Parathyroid adenoma (tissue), 2 donors: ENCODE measurements at regions not wholly inside any gene's neighbourhood (a gene's known extent, or its start where the extent isn't known, plus 50 kb on each side); places are given as distances from the start of the nearest gene placed in this dataset.

Experiments
- H2AFZ ChIP-seq: fragments of 300-600 bp; sonication (generic); one replicate; pipeline ENCODE4 v1.7.0; 2017; ENCODE audit warnings: antibody characterized with exemption, mild to moderate bottlenecking
- H3K27ac ChIP-seq: fragments of 300-600 bp; sonication (generic); one replicate; pipeline ENCODE4 v1.7.0; 2017
- H3K27me3 ChIP-seq: fragments of 300-600 bp; sonication (generic); one replicate; pipeline ENCODE4 v1.7.0; 2017; ENCODE audit warnings: low read length; ENCODE audit not compliant: control insufficient read depth, insufficient read depth
- H3K36me3 ChIP-seq: fragments of 300-600 bp; sonication (generic); one replicate; pipeline ENCODE4 v1.7.0; 2017; ENCODE audit warnings: low read length; ENCODE audit not compliant: control insufficient read depth, insufficient read depth
- H3K4me1 ChIP-seq: fragments of 300-600 bp; sonication (generic); one replicate; pipeline ENCODE4 v1.7.0; 2017; ENCODE audit warnings: control low read depth
- H3K4me2 ChIP-seq: fragments of 300-600 bp; sonication (generic); one replicate; pipeline ENCODE4 v1.7.0; 2017; ENCODE audit warnings: low read length
- H3K4me3 ChIP-seq: fragments of 300-600 bp; sonication (generic); one replicate; pipeline ENCODE4 v1.7.0; 2017; ENCODE audit warnings: low read depth, low read length
- H3K79me2 ChIP-seq: fragments of 300-600 bp; sonication (generic); one replicate; pipeline ENCODE4 v1.7.0; 2017; ENCODE audit warnings: control low read depth
- H3K9ac ChIP-seq: fragments of 300-600 bp; sonication (generic); one replicate; pipeline ENCODE4 v1.7.0; 2017; ENCODE audit warnings: mild to moderate bottlenecking
- H3K9me3 ChIP-seq: fragments of 300-600 bp; sonication (generic); one replicate; pipeline ENCODE4 v1.7.0; 2017; ENCODE audit warnings: low read length; ENCODE audit not compliant: control insufficient read depth
- TF ChIP-seq, protein P1 (sequence below): fragments of 300-600 bp; sonication (generic); IDR thresholded peaks from one replicate; pipeline ENCODE4 v1.7.0; 2017; ENCODE audit warnings: antibody characterized with exemption, mild to moderate bottlenecking
- donor health status: primary hyperparathyroidism.

GRCh38 chr3:5690904-5691532 lies 503.5 kb downstream of the EDEM1 start:
- Histone ChIP-seq H3K79me2 (no peaks in the 10 kb centered on the region), H3K36me3 (no peaks in the 10 kb centered on the region), H3K4me3 (no peak overlapping the region), H3K4me1 (no peaks in the 10 kb centered on the region), H3K9me3 (no peaks in the 10 kb centered on the region), H3K27me3 (no peaks in the 10 kb centered on the region), H3K4me2 (no peak overlapping the region), H3K9ac (no peak overlapping the region), H2AFZ (no peak overlapping the region), H3K27ac (no peak overlapping the region)
- TF ChIP-seq, protein P1, sequence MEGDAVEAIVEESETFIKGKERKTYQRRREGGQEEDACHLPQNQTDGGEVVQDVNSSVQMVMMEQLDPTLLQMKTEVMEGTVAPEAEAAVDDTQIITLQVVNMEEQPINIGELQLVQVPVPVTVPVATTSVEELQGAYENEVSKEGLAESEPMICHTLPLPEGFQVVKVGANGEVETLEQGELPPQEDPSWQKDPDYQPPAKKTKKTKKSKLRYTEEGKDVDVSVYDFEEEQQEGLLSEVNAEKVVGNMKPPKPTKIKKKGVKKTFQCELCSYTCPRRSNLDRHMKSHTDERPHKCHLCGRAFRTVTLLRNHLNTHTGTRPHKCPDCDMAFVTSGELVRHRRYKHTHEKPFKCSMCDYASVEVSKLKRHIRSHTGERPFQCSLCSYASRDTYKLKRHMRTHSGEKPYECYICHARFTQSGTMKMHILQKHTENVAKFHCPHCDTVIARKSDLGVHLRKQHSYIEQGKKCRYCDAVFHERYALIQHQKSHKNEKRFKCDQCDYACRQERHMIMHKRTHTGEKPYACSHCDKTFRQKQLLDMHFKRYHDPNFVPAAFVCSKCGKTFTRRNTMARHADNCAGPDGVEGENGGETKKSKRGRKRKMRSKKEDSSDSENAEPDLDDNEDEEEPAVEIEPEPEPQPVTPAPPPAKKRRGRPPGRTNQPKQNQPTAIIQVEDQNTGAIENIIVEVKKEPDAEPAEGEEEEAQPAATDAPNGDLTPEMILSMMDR, result no peak

DNA sequence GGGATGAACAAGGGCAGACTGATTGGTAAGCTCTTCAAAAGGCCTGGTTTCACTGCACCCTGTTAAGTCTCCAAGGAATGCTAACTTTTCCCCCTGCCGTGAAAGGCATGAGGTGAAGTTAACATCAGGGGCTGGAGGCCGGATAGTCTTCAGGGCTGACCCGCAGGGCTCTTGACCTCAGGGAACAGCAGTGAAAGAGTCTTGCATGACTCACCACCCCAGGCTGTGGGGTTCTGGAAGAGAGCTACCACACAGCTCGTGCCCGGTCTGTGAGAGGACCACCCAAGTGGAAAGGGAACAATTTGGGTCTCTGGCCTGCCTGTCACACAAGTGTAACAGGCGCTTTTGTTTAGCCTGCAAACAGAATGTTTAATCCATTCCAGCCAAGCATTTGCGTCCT lies 504.9 kb downstream of the EDEM1 start:
- Histone ChIP-seq H3K4me1 (no peaks in the 10 kb centered on the region), H3K4me3 (no peak overlapping the region), H3K9ac (no peak overlapping the region), H3K27me3 (no peaks in the 10 kb centered on the region), H3K4me2 (no peak overlapping the region), H3K27ac (no peak overlapping the region), H2AFZ (no peak overlapping the region), H3K9me3 (no peaks in the 10 kb centered on the region), H3K79me2 (no peaks in the 10 kb centered on the region), H3K36me3 (no peaks in the 10 kb centered on the region)
- TF ChIP-seq, protein P1, result no peak

- Histone ChIP-seq H3K79me2 (no peaks in the 10 kb centered on the region), H3K9me3 (no peaks in the 10 kb centered on the region), H3K4me2 (no peak overlapping the region), H3K27me3 (no peaks in the 10 kb centered on the region), H3K4me3 (no peak overlapping the region), H3K36me3 (no peaks in the 10 kb centered on the region), H3K4me1 (no peaks in the 10 kb centered on the region), H3K9ac (no peak overlapping the region), H2AFZ (no peak overlapping the region), H3K27ac (no peak overlapping the region)
- TF ChIP-seq, protein P1, result no peak
Observed at GRCh38 chr3:5694266-5694665, 506.8 kb downstream of the EDEM1 start.

DNA sequence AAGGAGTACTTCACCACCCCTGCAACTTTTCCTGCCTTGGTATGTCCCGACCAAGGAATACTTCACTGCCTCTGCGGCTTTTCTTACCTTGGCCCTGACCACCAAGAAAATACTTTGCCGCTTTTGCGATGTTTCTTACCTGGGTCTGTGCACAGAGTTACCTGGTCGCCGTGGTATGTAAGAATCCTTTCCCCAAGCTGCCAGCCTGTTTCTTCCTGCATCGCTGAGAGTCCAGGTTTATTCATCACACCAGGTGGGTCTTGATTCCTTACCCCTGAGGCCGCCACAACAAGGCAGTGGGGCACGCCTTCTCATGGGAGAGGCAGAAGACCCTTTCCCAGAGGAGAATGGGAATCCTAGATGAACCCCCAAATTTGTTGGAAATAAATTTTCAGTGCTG lies 511.3 kb downstream of the EDEM1 start:
- H3K4me2 ChIP-seq, result no peak overlapping the region
- no peaks in the 10 kb centered on the region for H3K79me2 ChIP-seq
- no peaks in the 10 kb centered on the region for H3K36me3 ChIP-seq
- no peaks in the 10 kb centered on the region for H3K9me3 ChIP-seq
- no peaks in the 10 kb centered on the region for H3K4me1 ChIP-seq
- H3K27ac ChIP-seq, result no peak overlapping the region
- no peak overlapping the region for H2AFZ ChIP-seq
- no peak overlapping the region for H3K9ac ChIP-seq
- TF ChIP-seq, protein P1, result no peak
- H3K27me3 ChIP-seq, result no peaks in the 10 kb centered on the region
- H3K4me3 ChIP-seq, result no peak overlapping the region

DNA sequence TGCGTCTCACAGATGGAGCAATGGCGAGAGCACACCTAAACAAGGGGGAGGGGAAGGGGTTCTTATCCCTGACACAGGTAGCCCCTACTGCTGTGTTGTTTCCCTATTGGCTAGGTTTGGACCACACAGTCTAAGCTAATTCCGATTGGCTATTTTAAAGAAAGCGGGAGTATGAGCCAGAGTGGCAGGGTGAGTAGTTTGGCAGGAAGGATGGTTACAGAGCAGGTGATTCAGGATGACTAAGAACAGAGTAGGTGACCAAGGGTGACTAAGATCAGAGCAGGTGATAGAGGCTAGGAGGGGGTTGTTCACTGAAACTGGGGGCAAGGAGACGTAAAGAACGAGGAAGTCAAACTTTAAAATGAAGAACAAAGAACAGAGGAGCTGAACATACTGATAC lies 511.8 kb downstream of the EDEM1 start:
- Histone ChIP-seq H3K4me3 (no peak overlapping the region), H3K4me2 (no peak overlapping the region), H3K27me3 (no peaks in the 10 kb centered on the region), H3K9ac (no peak overlapping the region), H3K36me3 (no peaks in the 10 kb centered on the region), H3K4me1 (no peaks in the 10 kb centered on the region), H3K79me2 (no peaks in the 10 kb centered on the region), H3K27ac (no peak overlapping the region), H2AFZ (no peak overlapping the region), H3K9me3 (no peaks in the 10 kb centered on the region)
- TF ChIP-seq, protein P1, result no peak
